Testis (tissue), 2 donors: ENCODE measurements at regions not wholly inside any gene's neighbourhood (a gene's known extent, or its start where the extent isn't known, plus 50 kb on each side); places are given as distances from the start of the nearest gene placed in this dataset.

Source experiments
- DNase-seq: peaks from one replicate; pipeline ENCODE4 v3.0.0-alpha.2; 2019
- H3K27ac ChIP-seq, 2 donors: fragments of 200-600 bp; sonication (generic); one replicate each; pipeline ENCODE4 v1.5.1; 2019
- H3K27me3 ChIP-seq: fragments of 200-600 bp; sonication (generic); one replicate; pipeline ENCODE4 v1.5.1; 2019
- H3K36me3 ChIP-seq: fragments of 200-600 bp; sonication (generic); one replicate; pipeline ENCODE4 v1.5.1; 2017; ENCODE audit warnings: low read depth; ENCODE audit errors: missing control alignments
- H3K4me1 ChIP-seq: fragments of 200-600 bp; sonication (generic); one replicate; pipeline ENCODE4 v1.5.1; 2019
- H3K4me3 ChIP-seq, 2 donors: fragments of 200-600 bp; sonication (generic); one replicate each; pipeline ENCODE4 v1.5.1; 2017 to 2019
- H3K9me3 ChIP-seq: fragments of 200-600 bp; sonication (generic); one replicate; pipeline ENCODE4 v1.5.1; 2017
- CTCF ChIP-seq, 3 experiments: fragments of 450-650 bp in 2 of 3; fragments of 200-600 bp in 1 of 3; sonication (generic) in 1 of 3; IDR thresholded peaks; one replicate each; pipeline ENCODE4 v1.5.1; 2016 to 2019; ENCODE audit warnings: antibody characterized with exemption in 3 of 3, mild to moderate bottlenecking in 2 of 3, moderate library complexity in 1 of 3
- POLR2A ChIP-seq: fragments of 450-650 bp; IDR thresholded peaks from one replicate; pipeline ENCODE4 v1.6.1; 2017; ENCODE audit warnings: antibody characterized with exemption, mild to moderate bottlenecking, moderate library complexity
- WGBS, 2 donors: methylation state at CpG; one replicate each; pipeline ENCODE4 v1.1.5; 2018; 5-methylcytosine and 5-hydroxymethylcytosine counted together
- intact Hi-C: fragments of 100-400 bp; cut with DNase I; formaldehyde crosslinking; loops from one replicate; pipeline ENCODE4 v1.15.1; 2023; ENCODE audit warnings: low total_unique reads

GRCh38 chr1:29653034-29653810 lies 416.9 kb downstream of the PTPRU start:
- H3K27me3 ChIP-seq, result no peaks in the 10 kb centered on the region
- TF ChIP-seq CTCF (IDR thresholded peaks at IDR 0.05), result no peak
- no peak for TF ChIP-seq POLR2A
- no peaks in the 10 kb centered on the region for H3K9me3 ChIP-seq
- no peaks in the 10 kb centered on the region for H3K36me3 ChIP-seq
- intact Hi-C loops, result no loop called here
- no peak for DNase-seq
- no peaks in the 10 kb centered on the region for H3K4me1 ChIP-seq
- H3K27ac ChIP-seq, result no peak overlapping the region
- no peak overlapping the region for H3K4me3 ChIP-seq
- WGBS, 2 donors, result 66% methylated on average over 4 to 5 of the region's 5 CpGs

DNA sequence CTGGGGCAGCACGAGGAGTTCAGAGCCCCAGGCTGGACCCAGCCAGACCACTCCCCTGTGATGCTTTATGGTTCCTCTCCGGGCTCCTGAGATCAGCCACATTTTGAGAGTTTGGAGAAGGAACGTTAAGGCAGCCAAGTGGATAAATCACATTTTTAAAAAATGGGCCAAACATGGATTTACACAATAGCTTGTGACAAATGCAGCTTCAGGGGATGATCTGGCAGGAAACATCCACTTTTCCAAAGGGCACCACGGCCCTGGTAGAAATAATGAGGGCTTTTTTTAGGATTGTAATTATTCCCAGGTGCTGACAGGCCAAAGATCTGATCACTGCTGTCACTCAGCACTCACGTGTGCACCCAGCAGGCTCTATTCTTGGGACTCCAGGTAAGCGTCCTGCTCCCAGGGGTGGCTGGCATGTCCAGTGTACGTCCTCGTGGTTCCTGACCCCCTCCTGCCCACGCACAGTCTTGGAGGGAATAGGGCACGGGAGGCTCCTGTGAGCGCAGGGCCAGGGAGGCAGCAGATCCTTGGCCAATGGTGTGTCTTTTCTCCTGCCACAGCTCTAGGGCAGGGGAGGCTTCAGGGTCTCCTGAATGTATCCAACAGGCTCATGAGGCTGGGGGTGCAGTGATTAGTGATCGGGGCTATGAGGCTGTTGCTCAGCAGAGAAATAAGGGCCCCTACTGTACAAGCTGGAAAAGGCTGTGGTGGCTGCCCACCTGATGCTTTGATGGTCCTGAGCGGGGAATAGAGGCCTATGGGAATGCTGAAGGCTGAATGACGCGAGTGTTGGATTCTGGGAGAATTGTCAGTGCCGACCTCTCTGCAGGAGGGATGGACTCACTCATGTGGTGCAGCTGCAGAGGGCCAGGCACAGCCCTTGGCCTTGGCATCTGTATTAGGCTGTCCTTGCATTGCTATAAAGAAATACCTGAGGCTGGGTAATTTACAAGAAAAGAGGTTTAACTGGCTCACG lies 415.7 kb downstream of the PTPRU start:
- WGBS, 2 donors, result 73 to 79% methylated on average over 16 to 17 of the region's 17 CpGs
- H3K9me3 ChIP-seq, result no peaks in the 10 kb centered on the region
- H3K4me3 ChIP-seq, result no peak overlapping the region
- DNase-seq, result no peak
- intact Hi-C loops, result no loop called here
- H3K4me1 ChIP-seq, result no peaks in the 10 kb centered on the region
- H3K36me3 ChIP-seq, result no peaks in the 10 kb centered on the region
- no peak overlapping the region for H3K27ac ChIP-seq
- no peak for TF ChIP-seq CTCF (IDR thresholded peaks at IDR 0.05)
- no peak for TF ChIP-seq POLR2A
- H3K27me3 ChIP-seq, result no peaks in the 10 kb centered on the region

DNA sequence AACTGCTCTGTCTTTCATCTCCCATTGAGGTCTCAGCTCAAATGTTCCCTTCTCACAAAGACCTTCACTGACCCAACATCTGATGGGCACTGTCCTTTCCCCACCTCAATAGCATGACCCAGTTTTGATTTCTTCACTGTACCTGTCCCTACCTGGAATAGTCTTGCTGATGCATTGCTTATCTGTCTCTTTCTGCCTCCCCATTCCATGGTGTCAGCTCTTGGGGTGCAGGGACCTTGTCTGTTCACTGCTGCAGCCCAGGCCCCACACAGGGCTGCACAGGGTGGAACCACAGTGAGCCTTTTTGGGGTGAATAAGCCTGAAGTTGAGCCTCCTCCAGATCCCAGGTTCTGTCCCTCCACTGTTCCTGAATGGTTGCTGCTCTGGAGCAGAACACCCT lies 414.9 kb downstream of the PTPRU start:
- H3K27ac ChIP-seq, result no peak overlapping the region
- no peaks in the 10 kb centered on the region for H3K4me1 ChIP-seq
- no peak for TF ChIP-seq POLR2A
- TF ChIP-seq CTCF (IDR thresholded peaks at IDR 0.05), result no peak
- no peaks in the 10 kb centered on the region for H3K36me3 ChIP-seq
- no peak overlapping the region for H3K4me3 ChIP-seq
- no peaks in the 10 kb centered on the region for H3K27me3 ChIP-seq
- intact Hi-C loops, result no loop called here
- H3K9me3 ChIP-seq, result no peaks in the 10 kb centered on the region
- DNase-seq, result no peak

DNA sequence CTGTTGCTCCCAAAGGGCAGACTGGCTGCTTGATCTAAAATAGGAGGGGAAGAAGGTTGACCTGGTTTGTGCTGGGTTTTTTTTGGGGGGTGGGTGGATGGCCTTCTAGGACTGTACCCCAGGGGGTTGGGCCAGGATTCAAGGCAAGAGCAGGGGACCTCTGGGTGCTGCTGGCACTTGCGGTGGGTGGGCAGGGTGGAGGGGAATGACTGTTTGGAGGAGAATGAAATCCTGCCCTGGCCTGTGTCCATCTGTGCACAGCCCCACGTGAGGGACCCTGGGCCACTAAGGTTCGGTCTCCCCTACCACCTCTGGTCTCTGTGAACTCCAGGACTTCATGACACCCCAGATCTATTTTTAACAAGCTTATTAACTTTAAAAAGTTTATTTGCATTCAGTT lies 414.2 kb downstream of the PTPRU start:
- no peaks in the 10 kb centered on the region for H3K27me3 ChIP-seq
- TF ChIP-seq POLR2A (no peak), CTCF (IDR thresholded peaks at IDR 0.05) (no peak)
- H3K27ac ChIP-seq, result no peak overlapping the region
- no peaks in the 10 kb centered on the region for H3K9me3 ChIP-seq
- H3K4me1 ChIP-seq, result no peaks in the 10 kb centered on the region
- no peak overlapping the region for H3K4me3 ChIP-seq
- H3K36me3 ChIP-seq, result no peaks in the 10 kb centered on the region
- intact Hi-C loops, result no loop called here
- DNase-seq, result no peak
- WGBS, 2 donors, result 74 to 84% methylated on average over 3 of the region's 3 CpGs
